ENCODE measurements at regions not wholly inside any gene's neighbourhood (a gene's known extent, or its start where the extent isn't known, plus 50 kb on each side); places are given as distances from the start of the nearest gene placed in this dataset.

- H3K27ac ChIP-seq: no peak overlapping the region
- TF ChIP-seq CTCF (conservative IDR thresholded peaks at IDR 0.05) (no peak), ZFX (IDR thresholded peaks at IDR 0.05) (no peak)
Observed at GRCh38 chr7:20005081-20005480, 212.1 kb downstream of the MACC1 start.

DNA sequence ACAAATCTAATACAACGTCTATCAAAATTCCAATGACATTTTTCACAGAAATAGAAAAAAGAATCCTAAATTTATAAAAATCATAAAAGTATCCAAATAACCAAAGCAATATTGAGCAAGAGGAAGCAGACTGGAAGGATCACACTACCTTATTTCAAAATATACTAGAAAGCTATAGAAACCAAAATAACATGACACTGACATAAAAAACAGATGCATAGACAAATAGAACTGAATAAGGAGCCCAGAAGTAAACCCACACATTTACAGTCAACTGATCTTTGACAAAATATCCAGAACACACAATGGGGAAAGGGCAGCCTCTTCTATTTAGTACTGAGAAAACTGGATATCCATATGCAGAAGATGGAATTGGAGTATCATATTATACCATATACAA, 217.5 kb downstream of the MACC1 start:
- H3K27ac ChIP-seq: no peak overlapping the region
- TF ChIP-seq ZFX (IDR thresholded peaks at IDR 0.05) (no peak), CTCF (conservative IDR thresholded peaks at IDR 0.05) (no peak)

GRCh38 chr7:19991936-19992335, 218.5 kb upstream of the TMEM196 start:
- TF ChIP-seq CTCF (conservative IDR thresholded peaks at IDR 0.05) (no peak), ZFX (IDR thresholded peaks at IDR 0.05) (no peak)
- H3K27ac ChIP-seq: no peak overlapping the region

DNA sequence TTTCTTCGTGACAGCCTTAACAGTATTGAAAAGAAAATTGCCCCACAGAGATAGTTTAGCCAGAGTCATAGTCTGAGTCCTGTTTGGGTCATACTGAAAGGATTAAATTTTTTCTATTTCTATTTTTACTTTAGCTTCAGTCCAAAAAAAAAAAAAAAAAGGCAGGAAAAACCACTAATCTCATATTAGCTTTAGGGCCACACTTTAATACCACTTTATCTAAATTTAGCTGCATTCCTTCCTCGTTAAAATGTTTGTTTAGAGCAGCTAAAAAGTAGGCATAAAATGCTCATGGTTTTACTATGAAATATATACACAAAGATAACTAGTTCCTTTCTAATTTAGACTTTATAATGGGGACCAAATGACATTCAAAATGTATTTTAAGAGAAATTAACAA, 216.5 kb upstream of the TMEM196 start:
- TF ChIP-seq CTCF (conservative IDR thresholded peaks at IDR 0.05) (no peak), ZFX (IDR thresholded peaks at IDR 0.05) (no peak)
- no peak overlapping the region for H3K27ac ChIP-seq

DNA sequence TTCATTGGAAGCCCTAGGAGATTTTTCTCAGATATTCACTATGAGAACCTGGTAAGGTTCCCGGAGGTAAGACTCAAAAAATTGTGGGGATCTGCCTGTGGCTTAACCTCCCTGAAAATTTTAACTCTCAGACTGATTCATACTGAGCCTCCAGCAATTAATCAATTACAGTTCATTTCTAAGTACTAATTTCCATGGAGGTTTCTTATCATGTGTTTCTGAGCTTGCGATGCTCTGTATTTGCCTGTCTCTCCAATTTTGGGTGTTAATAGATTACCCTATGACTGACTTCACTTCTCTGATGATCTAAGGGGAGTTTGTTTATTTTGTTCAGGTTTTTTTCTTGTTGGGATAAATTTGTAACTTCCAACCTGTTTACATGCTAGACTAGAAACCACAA, 215.4 kb upstream of the TMEM196 start:
- H3K27ac ChIP-seq: no peak overlapping the region
- no peak for TF ChIP-seq CTCF (conservative IDR thresholded peaks at IDR 0.05)
- TF ChIP-seq ZFX (IDR thresholded peaks at IDR 0.05): no peak

DNA sequence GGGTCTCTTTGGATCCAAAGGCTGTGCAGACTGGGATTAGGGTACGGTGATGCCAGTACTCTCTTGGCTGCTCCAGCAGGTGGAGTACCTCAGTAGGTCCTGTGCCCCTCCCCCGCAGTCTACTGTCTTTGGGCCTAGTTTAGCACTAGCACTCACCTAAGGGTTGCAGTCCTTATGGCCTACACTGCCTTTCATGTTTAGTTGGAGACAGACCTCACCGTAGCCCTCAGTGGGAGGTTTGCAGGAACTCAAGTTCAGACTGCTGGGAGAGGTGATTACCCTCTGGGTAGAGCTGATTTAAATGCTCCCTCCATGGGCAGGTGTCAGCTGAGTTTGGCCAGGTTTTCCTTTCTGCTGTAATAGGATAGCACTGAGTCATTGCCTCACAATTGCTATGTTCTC, 210.8 kb upstream of the TMEM196 start:
- no peak for TF ChIP-seq CTCF (conservative IDR thresholded peaks at IDR 0.05)
- TF ChIP-seq ZFX (IDR thresholded peaks at IDR 0.05): no peak
- H3K27ac ChIP-seq: no peak overlapping the region

GRCh38 chr7:19982841-19983835, 209.7 kb upstream of the TMEM196 start:
- TF ChIP-seq CTCF (conservative IDR thresholded peaks at IDR 0.05) (peak; percentile 41), ZFX (IDR thresholded peaks at IDR 0.05) (no peak)
- H3K27ac ChIP-seq: no peak overlapping the region

All from C4-2B (cell line).